HEK293 (cell line): ENCODE measurements at regions not wholly inside any gene's neighbourhood (a gene's known extent, or its start where the extent isn't known, plus 50 kb on each side); places are given as distances from the start of the nearest gene placed in this dataset.
A peak's percentile ranks its signal among the peaks of the same experiment; 100 is the strongest.

ENCODE experiments used
- CTCF ChIA-PET: fragments of 350-600 bp; formaldehyde crosslinking; extraction: SDS; loops from one replicate; lab custom pipeline; 2021; ENCODE audit warnings: antibody characterized with exemption; lab: Yijun Ruan, JAX
- POLR2A ChIA-PET: fragments of 300-600 bp; formaldehyde crosslinking; extraction: SDS; loops from one replicate; lab custom pipeline; 2020; ENCODE audit warnings: antibody characterized with exemption, inconsistent platforms; lab: Yijun Ruan, JAX
- H3K27ac ChIP-seq: fragments of 200-500 bp; sonication (Bioruptor generic); 2 replicates; pipeline ENCODE4 v1.5.1; 2014; ENCODE audit warnings: low read depth, low read length, control low read depth, inconsistent platforms; ENCODE audit errors: extremely low read depth
- H3K36me3 ChIP-seq, 2 experiments: fragments of 200-500 bp in 1 of 2; sonication (Bioruptor generic) in 1 of 2; 1 replicate in 1 of 2; 2 replicates in 1 of 2; pipeline ENCODE4 v1.5.1; 2014 to 2017; ENCODE audit warnings: inconsistent platforms in 2 of 2, low read length in 2 of 2; ENCODE audit not compliant: control insufficient read depth in 2 of 2, insufficient read depth in 1 of 2
- H3K4me1 ChIP-seq: fragments of 200-500 bp; sonication (Bioruptor generic); 2 replicates; pipeline ENCODE4 v1.5.1; 2014; ENCODE audit warnings: mild to moderate bottlenecking, low read length, inconsistent platforms; ENCODE audit not compliant: control insufficient read depth, insufficient read depth
- H3K4me3 ChIP-seq: 2 replicates; pipeline ENCODE4 v1.5.1; 2011; ENCODE audit warnings: low read depth, mild to moderate bottlenecking, control low read depth, low read length, moderate library complexity
- H3K9me3 ChIP-seq: fragments of 200-500 bp; sonication (Bioruptor generic); 2 replicates; pipeline ENCODE4 v1.5.1; 2014; ENCODE audit warnings: low read depth, low read length, inconsistent platforms; ENCODE audit not compliant: control insufficient read depth, insufficient read depth
- GLIS1 ChIP-seq: fragments of 450-650 bp; formaldehyde crosslinking; IDR thresholded peaks from 2 replicates; pipeline ENCODE4 v1.5.1; 2016; ENCODE audit warnings: missing biosample characterization, missing genetic modification characterization
- SALL2 ChIP-seq: fragments of 450-650 bp; formaldehyde crosslinking; IDR thresholded peaks from 2 replicates; pipeline ENCODE4 v1.5.0; 2017; ENCODE audit warnings: missing biosample characterization, mild to moderate bottlenecking, missing genetic modification characterization, borderline replicate concordance
- SCRT1 ChIP-seq: fragments of 450-650 bp; formaldehyde crosslinking; IDR thresholded peaks from 2 replicates; pipeline ENCODE4 v1.5.1; 2016; ENCODE audit warnings: missing biosample characterization, missing genetic modification characterization, borderline replicate concordance
- SP2 ChIP-seq: fragments of 450-650 bp; formaldehyde crosslinking; IDR thresholded peaks from 2 replicates; pipeline ENCODE4 v1.5.1; 2016; ENCODE audit warnings: missing biosample characterization, missing genetic modification characterization
- ZBTB8A ChIP-seq: fragments of 450-650 bp; formaldehyde crosslinking; IDR thresholded peaks from 2 replicates; pipeline ENCODE4 v1.5.1; 2016; ENCODE audit warnings: missing biosample characterization, missing genetic modification characterization
- ZNF292 ChIP-seq: fragments of 450-650 bp; formaldehyde crosslinking; IDR thresholded peaks from 2 replicates; pipeline ENCODE4 v1.5.1; 2016; ENCODE audit warnings: low read depth, missing biosample characterization, missing genetic modification characterization, borderline replicate concordance
- ZNF341 ChIP-seq: fragments of 450-650 bp; formaldehyde crosslinking; IDR thresholded peaks from 2 replicates; pipeline ENCODE4; 2016; ENCODE audit warnings: low read depth, missing biosample characterization, missing genetic modification characterization
- ZNF529 ChIP-seq: fragments of 450-650 bp; formaldehyde crosslinking; IDR thresholded peaks from 2 replicates; pipeline ENCODE4 v1.5.1; 2017; ENCODE audit warnings: missing genetic modification characterization, missing biosample characterization; ENCODE audit not compliant: insufficient replicate concordance
- ZNF555 ChIP-seq: fragments of 450-650 bp; formaldehyde crosslinking; conservative IDR thresholded peaks from 2 replicates; pipeline ENCODE4 v1.5.1; 2017; ENCODE audit warnings: missing biosample characterization, mild to moderate bottlenecking, missing genetic modification characterization, inconsistent platforms
- ZNF561 ChIP-seq: fragments of 450-650 bp; IDR thresholded peaks from 2 replicates; pipeline ENCODE4 v1.5.1; 2018; ENCODE audit warnings: missing biosample characterization, missing genetic modification characterization, borderline replicate concordance
- ZNF621 ChIP-seq: fragments of 450-650 bp; formaldehyde crosslinking; IDR thresholded peaks from 2 replicates; pipeline ENCODE4 v1.5.1; 2017; ENCODE audit warnings: missing biosample characterization, missing genetic modification characterization
- ZNF701 ChIP-seq: fragments of 450-650 bp; formaldehyde crosslinking; IDR thresholded peaks from 2 replicates; pipeline ENCODE4 v1.5.1; 2016; ENCODE audit warnings: missing biosample characterization, missing genetic modification characterization
- ZSCAN23 ChIP-seq: fragments of 450-650 bp; formaldehyde crosslinking; IDR thresholded peaks from 2 replicates; pipeline ENCODE4 v1.5.1; 2016; ENCODE audit warnings: missing biosample characterization, missing genetic modification characterization
- TF ChIP-seq, protein P1 (sequence below): fragments of 450-650 bp; formaldehyde crosslinking; IDR thresholded peaks from 2 replicates; pipeline ENCODE4 v1.5.1; 2016; ENCODE audit warnings: missing biosample characterization, missing genetic modification characterization
- TF ChIP-seq, protein P2 (sequence below): fragments of 450-650 bp; formaldehyde crosslinking; IDR thresholded peaks from 2 replicates; pipeline ENCODE4 v1.5.1; 2016; ENCODE audit warnings: missing biosample characterization, missing genetic modification characterization, borderline replicate concordance
- TF ChIP-seq, protein P3 (sequence below): fragments of 450-650 bp; formaldehyde crosslinking; IDR thresholded peaks from 2 replicates; pipeline ENCODE4 v1.5.1; 2016; ENCODE audit warnings: missing biosample characterization, missing genetic modification characterization
- TF ChIP-seq, protein P4 (sequence below): fragments of 450-650 bp; formaldehyde crosslinking; IDR thresholded peaks from 2 replicates; pipeline ENCODE4 v1.5.1; 2017; ENCODE audit warnings: missing biosample characterization, missing genetic modification characterization
- TF ChIP-seq, protein P5 (sequence below): fragments of 450-650 bp; formaldehyde crosslinking; IDR thresholded peaks from 2 replicates; pipeline ENCODE4 v1.5.0; 2017; ENCODE audit warnings: missing biosample characterization, missing genetic modification characterization, borderline replicate concordance
- TF ChIP-seq, protein P6 (sequence below): fragments of 450-650 bp; formaldehyde crosslinking; IDR thresholded peaks from 2 replicates; pipeline ENCODE4 v1.5.1; 2016; ENCODE audit warnings: missing biosample characterization, missing genetic modification characterization, borderline replicate concordance

DNA sequence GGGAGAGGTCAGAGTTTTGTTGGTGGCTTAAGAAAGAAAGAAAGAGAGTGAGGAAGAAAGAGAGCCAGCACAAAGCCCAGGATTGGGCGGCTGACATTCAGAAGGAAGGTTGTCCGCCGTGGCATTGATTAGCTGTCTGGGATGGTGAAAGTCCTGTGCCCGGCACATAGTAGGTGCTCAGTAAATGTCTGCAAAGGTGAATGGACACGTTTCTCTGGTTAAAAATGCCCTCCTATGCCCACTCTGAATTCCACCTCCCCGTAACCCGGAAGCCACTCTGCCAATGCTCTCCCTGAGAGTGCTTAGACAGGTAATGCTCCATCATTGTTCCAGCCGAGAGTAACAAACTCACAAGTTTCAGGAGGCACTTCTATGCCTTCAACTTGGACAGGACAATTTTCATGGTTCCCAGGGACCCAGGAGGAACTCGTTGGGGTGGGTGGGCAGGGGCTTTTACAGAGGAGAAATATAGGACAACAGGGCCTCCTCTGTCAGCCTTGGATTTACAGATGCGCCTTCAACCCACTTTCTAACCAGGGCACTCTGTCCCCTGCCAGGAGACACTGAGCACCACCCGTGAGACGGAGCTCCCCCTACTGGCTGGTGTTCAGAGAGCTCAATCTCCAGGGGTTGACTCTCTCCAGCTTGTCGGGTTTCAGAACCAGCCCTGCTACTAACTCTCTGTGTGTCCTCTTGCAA lies 411.5 kb upstream of the ZMIZ1 start (continued):
- TF ChIP-seq ZNF701 (tag by site-specific recombination) (no peak), ZBTB8A (tag by site-specific recombination) (no peak), ZNF529 (tag by site-specific recombination) (no peak), SCRT1 (tag by site-specific recombination) (no peak), ZSCAN23 (tag by site-specific recombination) (no peak), GLIS1 (tag by site-specific recombination) (peak; percentile 45), ZNF561 (tag by site-specific recombination) (no peak), ZNF555 (no peak), ZNF341 (no peak)
- TF ChIP-seq, protein P1, sequence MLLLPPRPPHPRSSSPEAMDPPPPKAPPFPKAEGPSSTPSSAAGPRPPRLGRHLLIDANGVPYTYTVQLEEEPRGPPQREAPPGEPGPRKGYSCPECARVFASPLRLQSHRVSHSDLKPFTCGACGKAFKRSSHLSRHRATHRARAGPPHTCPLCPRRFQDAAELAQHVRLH (tag by site-specific recombination), result no peak
- TF ChIP-seq, protein P2, sequence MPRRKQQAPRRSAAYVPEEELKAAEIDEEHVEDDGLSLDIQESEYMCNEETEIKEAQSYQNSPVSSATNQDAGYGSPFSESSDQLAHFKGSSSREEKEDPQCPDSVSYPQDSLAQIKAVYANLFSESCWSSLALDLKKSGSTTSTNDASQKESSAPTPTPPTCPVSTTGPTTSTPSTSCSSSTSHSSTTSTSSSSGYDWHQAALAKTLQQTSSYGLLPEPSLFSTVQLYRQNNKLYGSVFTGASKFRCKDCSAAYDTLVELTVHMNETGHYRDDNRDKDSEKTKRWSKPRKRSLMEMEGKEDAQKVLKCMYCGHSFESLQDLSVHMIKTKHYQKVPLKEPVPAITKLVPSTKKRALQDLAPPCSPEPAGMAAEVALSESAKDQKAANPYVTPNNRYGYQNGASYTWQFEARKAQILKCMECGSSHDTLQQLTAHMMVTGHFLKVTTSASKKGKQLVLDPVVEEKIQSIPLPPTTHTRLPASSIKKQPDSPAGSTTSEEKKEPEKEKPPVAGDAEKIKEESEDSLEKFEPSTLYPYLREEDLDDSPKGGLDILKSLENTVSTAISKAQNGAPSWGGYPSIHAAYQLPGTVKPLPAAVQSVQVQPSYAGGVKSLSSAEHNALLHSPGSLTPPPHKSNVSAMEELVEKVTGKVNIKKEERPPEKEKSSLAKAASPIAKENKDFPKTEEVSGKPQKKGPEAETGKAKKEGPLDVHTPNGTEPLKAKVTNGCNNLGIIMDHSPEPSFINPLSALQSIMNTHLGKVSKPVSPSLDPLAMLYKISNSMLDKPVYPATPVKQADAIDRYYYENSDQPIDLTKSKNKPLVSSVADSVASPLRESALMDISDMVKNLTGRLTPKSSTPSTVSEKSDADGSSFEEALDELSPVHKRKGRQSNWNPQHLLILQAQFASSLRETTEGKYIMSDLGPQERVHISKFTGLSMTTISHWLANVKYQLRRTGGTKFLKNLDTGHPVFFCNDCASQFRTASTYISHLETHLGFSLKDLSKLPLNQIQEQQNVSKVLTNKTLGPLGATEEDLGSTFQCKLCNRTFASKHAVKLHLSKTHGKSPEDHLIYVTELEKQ, result no peak
- TF ChIP-seq, protein P3, sequence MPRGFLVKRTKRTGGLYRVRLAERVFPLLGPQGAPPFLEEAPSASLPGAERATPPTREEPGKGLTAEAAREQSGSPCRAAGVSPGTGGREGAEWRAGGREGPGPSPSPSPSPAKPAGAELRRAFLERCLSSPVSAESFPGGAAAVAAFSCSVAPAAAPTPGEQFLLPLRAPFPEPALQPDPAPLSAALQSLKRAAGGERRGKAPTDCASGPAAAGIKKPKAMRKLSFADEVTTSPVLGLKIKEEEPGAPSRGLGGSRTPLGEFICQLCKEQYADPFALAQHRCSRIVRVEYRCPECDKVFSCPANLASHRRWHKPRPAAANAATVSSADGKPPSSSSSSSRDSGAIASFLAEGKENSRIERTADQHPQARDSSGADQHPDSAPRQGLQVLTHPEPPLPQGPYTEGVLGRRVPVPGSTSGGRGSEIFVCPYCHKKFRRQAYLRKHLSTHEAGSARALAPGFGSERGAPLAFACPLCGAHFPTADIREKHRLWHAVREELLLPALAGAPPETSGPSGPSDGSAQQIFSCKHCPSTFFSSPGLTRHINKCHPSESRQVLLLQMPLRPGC (tag by site-specific recombination), result no peak
- TF ChIP-seq, protein P4, sequence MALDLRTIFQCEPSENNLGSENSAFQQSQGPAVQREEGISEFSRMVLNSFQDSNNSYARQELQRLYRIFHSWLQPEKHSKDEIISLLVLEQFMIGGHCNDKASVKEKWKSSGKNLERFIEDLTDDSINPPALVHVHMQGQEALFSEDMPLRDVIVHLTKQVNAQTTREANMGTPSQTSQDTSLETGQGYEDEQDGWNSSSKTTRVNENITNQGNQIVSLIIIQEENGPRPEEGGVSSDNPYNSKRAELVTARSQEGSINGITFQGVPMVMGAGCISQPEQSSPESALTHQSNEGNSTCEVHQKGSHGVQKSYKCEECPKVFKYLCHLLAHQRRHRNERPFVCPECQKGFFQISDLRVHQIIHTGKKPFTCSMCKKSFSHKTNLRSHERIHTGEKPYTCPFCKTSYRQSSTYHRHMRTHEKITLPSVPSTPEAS (tag by site-specific recombination), result no peak

DNA sequence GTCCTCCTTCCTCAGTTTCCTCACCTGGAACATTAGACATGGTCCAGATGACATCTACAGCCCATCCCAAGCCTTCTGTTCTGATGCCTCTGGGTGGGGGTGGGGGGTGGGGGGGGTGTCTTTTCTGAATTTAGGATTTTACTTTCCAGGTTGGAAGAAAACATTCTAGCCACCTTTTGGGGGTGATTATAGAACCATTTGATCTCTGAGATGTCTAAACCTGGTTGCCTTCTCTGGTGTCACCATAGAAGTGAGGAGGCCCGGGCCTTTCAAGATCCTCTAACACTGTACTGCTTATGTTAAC lies 411.0 kb upstream of the ZMIZ1 start:
- H3K4me1 ChIP-seq, result no peaks in the 10 kb centered on the region
- H3K36me3 ChIP-seq, result no peaks in the 10 kb centered on the region
- ChIA-PET POLR2A (interaction anchor here (1.0 kb wide), 1 partner anchor 91 kb away, joined by 3 read pairs; no protein-coding TSS in a partner anchor), CTCF (interaction anchor here (0.5 to 2.6 kb wide), 22 partner anchors 9 to 612 kb away, joined by 3 to 10 read pairs (median 3); no protein-coding TSS in a partner anchor)
- H3K4me3 ChIP-seq, result no peak overlapping the region
- H3K9me3 ChIP-seq, result no peaks in the 10 kb centered on the region
- H3K27ac ChIP-seq, result no peak overlapping the region
- no peak for TF ChIP-seq ZNF292 (tag by site-specific recombination)
- TF ChIP-seq SALL2 (tag by site-specific recombination), result no peak
- TF ChIP-seq SP2 (tag by site-specific recombination), result no peak
- TF ChIP-seq ZNF621 (tag by site-specific recombination), result no peak
- TF ChIP-seq, protein P5, sequence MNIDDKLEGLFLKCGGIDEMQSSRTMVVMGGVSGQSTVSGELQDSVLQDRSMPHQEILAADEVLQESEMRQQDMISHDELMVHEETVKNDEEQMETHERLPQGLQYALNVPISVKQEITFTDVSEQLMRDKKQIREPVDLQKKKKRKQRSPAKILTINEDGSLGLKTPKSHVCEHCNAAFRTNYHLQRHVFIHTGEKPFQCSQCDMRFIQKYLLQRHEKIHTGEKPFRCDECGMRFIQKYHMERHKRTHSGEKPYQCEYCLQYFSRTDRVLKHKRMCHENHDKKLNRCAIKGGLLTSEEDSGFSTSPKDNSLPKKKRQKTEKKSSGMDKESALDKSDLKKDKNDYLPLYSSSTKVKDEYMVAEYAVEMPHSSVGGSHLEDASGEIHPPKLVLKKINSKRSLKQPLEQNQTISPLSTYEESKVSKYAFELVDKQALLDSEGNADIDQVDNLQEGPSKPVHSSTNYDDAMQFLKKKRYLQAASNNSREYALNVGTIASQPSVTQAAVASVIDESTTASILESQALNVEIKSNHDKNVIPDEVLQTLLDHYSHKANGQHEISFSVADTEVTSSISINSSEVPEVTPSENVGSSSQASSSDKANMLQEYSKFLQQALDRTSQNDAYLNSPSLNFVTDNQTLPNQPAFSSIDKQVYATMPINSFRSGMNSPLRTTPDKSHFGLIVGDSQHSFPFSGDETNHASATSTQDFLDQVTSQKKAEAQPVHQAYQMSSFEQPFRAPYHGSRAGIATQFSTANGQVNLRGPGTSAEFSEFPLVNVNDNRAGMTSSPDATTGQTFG (tag by site-specific recombination), result no peak
- TF ChIP-seq, protein P6, sequence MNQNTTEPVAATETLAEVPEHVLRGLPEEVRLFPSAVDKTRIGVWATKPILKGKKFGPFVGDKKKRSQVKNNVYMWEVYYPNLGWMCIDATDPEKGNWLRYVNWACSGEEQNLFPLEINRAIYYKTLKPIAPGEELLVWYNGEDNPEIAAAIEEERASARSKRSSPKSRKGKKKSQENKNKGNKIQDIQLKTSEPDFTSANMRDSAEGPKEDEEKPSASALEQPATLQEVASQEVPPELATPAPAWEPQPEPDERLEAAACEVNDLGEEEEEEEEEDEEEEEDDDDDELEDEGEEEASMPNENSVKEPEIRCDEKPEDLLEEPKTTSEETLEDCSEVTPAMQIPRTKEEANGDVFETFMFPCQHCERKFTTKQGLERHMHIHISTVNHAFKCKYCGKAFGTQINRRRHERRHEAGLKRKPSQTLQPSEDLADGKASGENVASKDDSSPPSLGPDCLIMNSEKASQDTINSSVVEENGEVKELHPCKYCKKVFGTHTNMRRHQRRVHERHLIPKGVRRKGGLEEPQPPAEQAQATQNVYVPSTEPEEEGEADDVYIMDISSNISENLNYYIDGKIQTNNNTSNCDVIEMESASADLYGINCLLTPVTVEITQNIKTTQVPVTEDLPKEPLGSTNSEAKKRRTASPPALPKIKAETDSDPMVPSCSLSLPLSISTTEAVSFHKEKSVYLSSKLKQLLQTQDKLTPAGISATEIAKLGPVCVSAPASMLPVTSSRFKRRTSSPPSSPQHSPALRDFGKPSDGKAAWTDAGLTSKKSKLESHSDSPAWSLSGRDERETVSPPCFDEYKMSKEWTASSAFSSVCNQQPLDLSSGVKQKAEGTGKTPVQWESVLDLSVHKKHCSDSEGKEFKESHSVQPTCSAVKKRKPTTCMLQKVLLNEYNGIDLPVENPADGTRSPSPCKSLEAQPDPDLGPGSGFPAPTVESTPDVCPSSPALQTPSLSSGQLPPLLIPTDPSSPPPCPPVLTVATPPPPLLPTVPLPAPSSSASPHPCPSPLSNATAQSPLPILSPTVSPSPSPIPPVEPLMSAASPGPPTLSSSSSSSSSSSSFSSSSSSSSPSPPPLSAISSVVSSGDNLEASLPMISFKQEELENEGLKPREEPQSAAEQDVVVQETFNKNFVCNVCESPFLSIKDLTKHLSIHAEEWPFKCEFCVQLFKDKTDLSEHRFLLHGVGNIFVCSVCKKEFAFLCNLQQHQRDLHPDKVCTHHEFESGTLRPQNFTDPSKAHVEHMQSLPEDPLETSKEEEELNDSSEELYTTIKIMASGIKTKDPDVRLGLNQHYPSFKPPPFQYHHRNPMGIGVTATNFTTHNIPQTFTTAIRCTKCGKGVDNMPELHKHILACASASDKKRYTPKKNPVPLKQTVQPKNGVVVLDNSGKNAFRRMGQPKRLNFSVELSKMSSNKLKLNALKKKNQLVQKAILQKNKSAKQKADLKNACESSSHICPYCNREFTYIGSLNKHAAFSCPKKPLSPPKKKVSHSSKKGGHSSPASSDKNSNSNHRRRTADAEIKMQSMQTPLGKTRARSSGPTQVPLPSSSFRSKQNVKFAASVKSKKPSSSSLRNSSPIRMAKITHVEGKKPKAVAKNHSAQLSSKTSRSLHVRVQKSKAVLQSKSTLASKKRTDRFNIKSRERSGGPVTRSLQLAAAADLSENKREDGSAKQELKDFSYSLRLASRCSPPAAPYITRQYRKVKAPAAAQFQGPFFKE (tag by site-specific recombination), result no peak
